ENCODE measurements at regions not wholly inside any gene's neighbourhood (a gene's known extent, or its start where the extent isn't known, plus 50 kb on each side); places are given as distances from the start of the nearest gene placed in this dataset.
"Not testable (repeated sequence)": the region's sequence is repeated elsewhere in the genome, so short reads cannot be mapped to it uniquely, and the experiment has no call there.

- DNase-seq (ENCODE audit: low read depth in 2 of 2): no peak
Observed at GRCh38 chr2:123597988-123598387, 427.1 kb upstream of the CNTNAP5 start.

GRCh38 chr2:123606631-123607030 is 418.5 kb upstream of the CNTNAP5 start:
- no peak for DNase-seq (ENCODE audit: low read depth in 2 of 2)

- DNase-seq (ENCODE audit: low read depth in 2 of 2): no peak
Observed at GRCh38 chr2:123609077-123609476, 416.0 kb upstream of the CNTNAP5 start.

GRCh38 chr2:123614596-123614995 is 410.5 kb upstream of the CNTNAP5 start:
- no peak for DNase-seq (ENCODE audit: low read depth in 2 of 2)

- DNase-seq (ENCODE audit: low read depth in 2 of 2): not testable (repeated sequence)
Observed at GRCh38 chr2:123618642-123619041, 406.4 kb upstream of the CNTNAP5 start.

GRCh38 chr2:123624816-123625215 is 400.3 kb upstream of the CNTNAP5 start:
- DNase-seq (ENCODE audit: low read depth in 2 of 2): no peak

GRCh38 chr2:123636232-123636631 is 388.9 kb upstream of the CNTNAP5 start:
- DNase-seq (ENCODE audit: low read depth in 2 of 2): no peak

- no peak for DNase-seq (ENCODE audit: low read depth in 2 of 2)
Observed at GRCh38 chr2:123640685-123641335, 384.3 kb upstream of the CNTNAP5 start.

GRCh38 chr2:123644053-123644452 is 381.0 kb upstream of the CNTNAP5 start:
- no peak for DNase-seq (ENCODE audit: low read depth in 2 of 2)

GRCh38 chr2:123648016-123648415 is 377.1 kb upstream of the CNTNAP5 start:
- no peak for DNase-seq (ENCODE audit: low read depth in 2 of 2)

GRCh38 chr2:123648956-123649355 is 376.1 kb upstream of the CNTNAP5 start:
- DNase-seq (ENCODE audit: low read depth in 2 of 2): no peak

GRCh38 chr2:123651151-123651550 is 373.9 kb upstream of the CNTNAP5 start:
- DNase-seq (ENCODE audit: low read depth in 2 of 2): no peak

- no peak for DNase-seq (ENCODE audit: low read depth in 2 of 2)
Observed at GRCh38 chr2:123652320-123652719, 372.8 kb upstream of the CNTNAP5 start.

- no peak for DNase-seq (ENCODE audit: low read depth in 2 of 2)
Observed at GRCh38 chr2:123656590-123656989, 368.5 kb upstream of the CNTNAP5 start.

GRCh38 chr2:123659120-123659519 is 366.0 kb upstream of the CNTNAP5 start:
- no peak for DNase-seq (ENCODE audit: low read depth in 2 of 2)

GRCh38 chr2:123670286-123670685 is 354.8 kb upstream of the CNTNAP5 start:
- no peak for DNase-seq (ENCODE audit: low read depth in 2 of 2)

- DNase-seq (ENCODE audit: low read depth in 2 of 2): not testable (repeated sequence)
Observed at GRCh38 chr2:123683797-123684196, 341.3 kb upstream of the CNTNAP5 start.

- no peak for DNase-seq (ENCODE audit: low read depth in 2 of 2)
Observed at GRCh38 chr2:123687064-123687463, 338.0 kb upstream of the CNTNAP5 start.

- DNase-seq (ENCODE audit: low read depth in 2 of 2): no peak
Observed at GRCh38 chr2:123688231-123688940, 336.7 kb upstream of the CNTNAP5 start.

- no peak for DNase-seq (ENCODE audit: low read depth in 2 of 2)
Observed at GRCh38 chr2:123692121-123692520, 333.0 kb upstream of the CNTNAP5 start.

GRCh38 chr2:123693836-123694235 is 331.3 kb upstream of the CNTNAP5 start:
- no peak for DNase-seq (ENCODE audit: low read depth in 2 of 2)

GRCh38 chr2:123695426-123695825 is 329.7 kb upstream of the CNTNAP5 start:
- no peak for DNase-seq (ENCODE audit: low read depth in 2 of 2)

GRCh38 chr2:123696021-123696420 is 329.1 kb upstream of the CNTNAP5 start:
- no peak for DNase-seq (ENCODE audit: low read depth in 2 of 2)

All from fibroblast of skin of left biceps (primary cell).